GM10266 (cell line): ENCODE measurements at regions not wholly inside any gene's neighbourhood (a gene's known extent, or its start where the extent isn't known, plus 50 kb on each side); places are given as distances from the start of the nearest gene placed in this dataset.

ENCODE experiments used
- DNase-seq: peaks from one replicate; pipeline ENCODE4 v3.0.0; 2012; ENCODE audit errors: extremely low spot score
- CTCF ChIP-seq: IDR thresholded peaks from 2 replicates; pipeline ENCODE4 v1.5.1; 2012; ENCODE audit warnings: mild to moderate bottlenecking, low read depth; ENCODE audit not compliant: control insufficient read depth, insufficient read depth; ENCODE audit errors: missing control alignments

- no peak for TF ChIP-seq CTCF
- no peak for DNase-seq
These were observed 429.6 kb downstream of the HLX start for GRCh38 chr1:221308534-221309511.

GRCh38 chr1:221309723-221310122 lies 430.5 kb downstream of the HLX start:
- TF ChIP-seq CTCF: no peak
- no peak for DNase-seq

- TF ChIP-seq CTCF: no peak
- DNase-seq: no peak
These were observed 430.9 kb downstream of the HLX start for GRCh38 chr1:221310180-221310579.

GRCh38 chr1:221315330-221315729 lies 426.6 kb downstream of the DUSP10 start:
- no peak for TF ChIP-seq CTCF
- no peak for DNase-seq

GRCh38 chr1:221316491-221317056 lies 425.3 kb downstream of the DUSP10 start:
- no peak for TF ChIP-seq CTCF
- DNase-seq: no peak

GRCh38 chr1:221317537-221317936 lies 424.4 kb downstream of the DUSP10 start:
- no peak for DNase-seq
- TF ChIP-seq CTCF: no peak

- no peak for DNase-seq
- no peak for TF ChIP-seq CTCF
These were observed 413.9 kb downstream of the DUSP10 start for GRCh38 chr1:221327954-221328353.
